Epithelial cell of esophagus (primary cell): ENCODE measurements at regions not wholly inside any gene's neighbourhood (a gene's known extent, or its start where the extent isn't known, plus 50 kb on each side); places are given as distances from the start of the nearest gene placed in this dataset.

Source experiments
- DNase-seq: peaks from one replicate; pipeline ENCODE4 v3.0.0; 2010; ENCODE audit warnings: low read depth
- H3K4me3 ChIP-seq: 2 replicates; pipeline ENCODE4 v1.5.1; 2011; ENCODE audit warnings: mild to moderate bottlenecking, low read length, control low read depth
- CTCF ChIP-seq: IDR thresholded peaks from 2 replicates; pipeline ENCODE4 v1.5.1; 2011; ENCODE audit warnings: low read depth, mild to moderate bottlenecking, low read length, control low read depth, inconsistent platforms; ENCODE audit not compliant: insufficient read depth; ENCODE audit errors: missing control alignments

GRCh38 chr13:97074618-97075017 is 80.3 kb upstream of the OXGR1 start:
- DNase-seq, result no peak
- TF ChIP-seq CTCF, result no peak
- no peak overlapping the region for H3K4me3 ChIP-seq

- no peak overlapping the region for H3K4me3 ChIP-seq
- no peak for TF ChIP-seq CTCF
- DNase-seq, result peak; percentile 10
Measured at GRCh38 chr13:97076898-97077297, 82.6 kb upstream of the OXGR1 start.

- H3K4me3 ChIP-seq, result no peak overlapping the region
- TF ChIP-seq CTCF, result no peak
- DNase-seq, result no peak
Measured at GRCh38 chr13:97077341-97077740, 83.1 kb upstream of the OXGR1 start.

GRCh38 chr13:97079726-97080125 is 85.5 kb upstream of the OXGR1 start:
- DNase-seq, result no peak
- H3K4me3 ChIP-seq, result no peak overlapping the region
- TF ChIP-seq CTCF, result no peak

- no peak for TF ChIP-seq CTCF
- DNase-seq, result no peak
- no peak overlapping the region for H3K4me3 ChIP-seq
Measured at GRCh38 chr13:97082461-97083207, 88.4 kb upstream of the OXGR1 start.

- no peak for TF ChIP-seq CTCF
- DNase-seq, result no peak
Measured at GRCh38 chr13:97091196-97091595, 96.9 kb upstream of the OXGR1 start.

GRCh38 chr13:97100821-97101220 is 106.5 kb upstream of the OXGR1 start:
- no peak overlapping the region for H3K4me3 ChIP-seq
- TF ChIP-seq CTCF, result no peak
- no peak for DNase-seq

More at GRCh38 chr13:97091196-97091595, 96.9 kb upstream of the OXGR1 start:
- H3K4me3 ChIP-seq, result no peak overlapping the region
